Stimulated activated naive CD8-positive, alpha-beta T cell treated with anti-CD3 and anti-CD28 coated beads, Interleukin-15, Interleukin-2, amounts not matched to agents 100 U/mL and 50 U/mL, for 24 hours (primary cell): ENCODE measurements at regions not wholly inside any gene's neighbourhood (a gene's known extent, or its start where the extent isn't known, plus 50 kb on each side); places are given as distances from the start of the nearest gene placed in this dataset.

ENCODE experiments used
- ATAC-seq: fragments of 150-1000 bp; cut with Tn5 transposase; one replicate; pipeline ENCODE4 v1.10.0; 2021
- DNase-seq: peaks from one replicate; pipeline ENCODE4 v3.0.0; 2021

DNA sequence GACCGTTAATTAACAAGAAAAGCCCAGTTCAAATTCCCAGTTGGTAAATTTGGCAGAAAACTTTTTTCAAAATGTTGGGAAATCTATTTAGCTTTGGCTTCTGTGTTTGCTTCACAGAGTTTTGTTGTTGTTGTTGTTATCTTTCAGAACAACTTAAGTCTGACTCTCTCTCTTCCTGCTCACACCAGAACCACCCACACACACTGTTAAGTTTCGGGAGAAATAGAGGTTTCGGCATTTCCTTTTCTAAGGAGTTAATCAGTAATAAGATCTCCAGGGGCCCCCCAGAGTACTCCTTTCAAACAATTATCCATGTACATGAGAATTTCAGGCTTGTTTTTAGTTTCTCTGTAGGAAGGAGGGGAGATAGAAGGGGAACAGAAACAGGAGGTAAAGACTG lies 106.2 kb upstream of the PTCHD1 start:
- ATAC-seq: no peak

DNA sequence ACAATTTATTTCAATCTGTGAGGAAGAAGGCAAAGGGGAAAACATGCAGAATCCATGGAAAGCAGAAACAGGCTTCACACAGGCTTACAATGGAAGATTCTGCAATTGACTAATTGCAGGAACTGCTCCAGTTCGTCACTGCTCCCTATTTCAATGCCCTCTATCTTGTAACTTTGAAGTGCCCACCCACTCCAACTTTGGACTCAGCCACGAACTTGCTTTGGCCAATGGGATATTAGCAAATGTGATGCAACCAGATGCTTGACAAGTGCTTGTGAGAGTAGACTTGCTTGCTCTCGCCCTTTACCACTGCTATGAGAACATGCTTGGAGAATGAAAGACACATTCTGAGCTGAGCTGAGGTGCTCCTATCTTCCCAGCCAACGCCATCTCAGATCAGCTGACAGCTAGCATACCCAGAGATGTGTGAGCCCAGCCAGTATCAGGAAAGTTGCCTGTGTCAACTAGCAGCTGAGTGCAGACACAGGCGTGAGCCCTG lies 105.7 kb upstream of the PTCHD1 start:
- ATAC-seq (no peak), DNase-seq (no peak)

More for the DNA sequence above, 106.2 kb upstream of the PTCHD1 start:
- DNase-seq: no peak

DNA sequence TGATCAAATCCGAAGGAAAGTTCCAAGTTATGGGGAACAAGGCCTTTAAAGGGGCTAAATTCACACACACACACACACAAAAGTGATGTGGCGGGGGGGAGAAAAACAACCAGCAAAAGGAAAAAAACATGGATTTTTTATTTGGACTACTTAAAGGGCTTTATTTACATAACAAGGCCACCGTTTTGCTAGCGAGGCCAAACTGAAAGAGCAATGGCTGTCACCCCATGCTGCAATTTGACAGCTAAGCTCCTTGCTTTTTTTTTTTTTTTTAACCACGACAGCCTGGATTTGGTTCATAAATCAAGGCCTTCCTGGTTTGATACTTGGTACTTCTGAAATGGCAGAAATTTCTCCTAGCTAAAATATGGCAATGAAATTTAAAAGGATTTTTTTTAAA lies 99.6 kb upstream of the PTCHD1 start:
- ATAC-seq (no peak), DNase-seq (no peak)

DNA sequence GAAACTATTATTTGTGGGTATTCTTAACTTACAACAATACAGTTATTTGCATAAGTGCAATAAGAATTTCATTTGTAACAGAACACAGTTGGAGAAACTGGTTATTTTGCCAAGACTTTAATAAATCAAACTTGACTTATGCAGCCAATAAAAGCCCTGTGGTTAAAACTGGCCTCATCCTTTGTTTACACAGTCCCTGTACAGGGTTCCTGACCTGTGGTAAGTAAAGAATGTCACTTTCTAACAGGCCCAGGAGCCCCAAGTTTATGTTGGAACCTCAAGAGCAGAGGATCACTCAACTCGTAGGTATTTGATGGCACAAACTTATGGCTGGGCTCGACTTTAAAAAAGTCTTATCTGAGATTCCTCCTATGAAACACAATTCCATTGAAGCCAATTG lies 88.6 kb upstream of the PTCHD1 start:
- DNase-seq: no peak
- ATAC-seq: no peak

DNA sequence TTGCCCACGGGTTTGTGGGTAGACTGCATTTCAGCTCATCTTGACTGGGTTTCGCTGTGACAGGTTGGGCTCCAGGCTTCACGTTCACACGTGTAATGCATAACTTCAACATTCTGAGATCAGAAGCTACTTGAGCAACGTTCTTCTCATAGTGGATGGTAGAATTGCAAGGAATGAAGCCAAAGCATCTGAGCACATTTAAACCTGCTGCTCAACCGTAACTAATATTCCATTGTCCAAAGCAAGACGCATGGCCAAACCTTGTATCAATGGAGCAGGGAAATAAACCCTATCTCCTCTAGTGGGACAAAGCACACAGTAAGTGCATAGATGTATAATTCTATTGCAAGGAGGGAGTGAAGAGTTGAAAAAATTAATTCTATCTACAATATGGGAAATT lies 86.5 kb upstream of the PTCHD1 start:
- ATAC-seq: no peak

DNA sequence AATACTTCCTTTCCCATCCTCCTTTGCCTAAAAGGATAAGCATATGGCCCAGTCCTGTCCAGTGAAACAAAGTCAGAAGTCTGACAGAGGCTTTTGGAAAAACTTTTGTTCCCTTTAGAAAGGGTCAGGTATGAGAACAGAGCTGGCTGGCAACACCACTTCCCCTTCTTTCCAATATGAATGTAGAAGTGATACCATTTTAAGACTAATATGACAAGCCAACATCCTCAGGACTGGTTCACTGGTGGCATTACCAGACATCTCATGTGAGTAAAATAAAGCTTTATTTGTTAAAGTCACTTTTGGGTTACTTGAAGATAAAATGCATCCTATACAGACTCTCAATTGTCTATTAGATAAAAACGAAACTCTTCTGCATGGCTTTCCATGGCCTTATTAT lies 83.6 kb upstream of the PTCHD1 start:
- ATAC-seq: no peak
- no peak for DNase-seq

More for the DNA sequence above, 86.5 kb upstream of the PTCHD1 start:
- no peak for DNase-seq

DNA sequence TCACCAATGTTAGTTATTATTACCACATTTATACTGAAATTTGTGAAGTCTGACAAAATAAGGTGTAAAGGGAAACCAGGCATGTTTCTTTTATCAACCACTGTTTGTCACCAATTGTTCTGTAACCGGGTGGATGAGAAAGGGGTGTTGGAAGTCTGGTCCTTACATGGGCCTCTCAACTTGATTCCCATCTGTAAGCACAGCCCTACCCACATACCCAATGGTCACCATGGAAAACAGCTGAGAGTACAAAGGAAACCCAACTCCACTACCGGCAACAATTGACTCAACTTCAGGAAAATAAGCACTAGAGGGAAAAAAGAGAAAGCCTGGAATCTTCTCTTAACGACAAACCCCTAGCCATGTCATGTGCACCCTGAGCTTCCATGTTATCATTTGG lies 70.8 kb upstream of the PTCHD1 start:
- DNase-seq: no peak
- ATAC-seq: no peak

DNA sequence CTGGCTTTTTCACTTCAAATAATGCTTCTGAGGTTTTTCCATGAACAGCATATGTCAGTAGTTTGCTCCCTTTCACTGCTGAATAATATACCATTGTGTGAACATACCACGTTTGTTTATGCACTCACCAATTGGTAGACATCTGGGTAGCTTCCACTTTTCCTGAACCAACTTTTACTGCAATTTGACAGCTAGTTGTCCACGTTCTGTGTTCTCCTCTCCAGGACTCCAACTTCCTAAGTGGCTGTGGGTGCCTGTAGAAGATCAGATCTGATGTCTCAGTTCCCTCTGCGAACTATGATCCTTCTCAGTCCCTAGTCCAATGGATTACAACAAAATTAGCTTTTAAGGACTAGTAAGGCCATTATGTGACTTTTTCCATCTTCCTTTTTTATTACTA lies 64.7 kb upstream of the PTCHD1 start:
- no peak for ATAC-seq
- DNase-seq: no peak

DNA sequence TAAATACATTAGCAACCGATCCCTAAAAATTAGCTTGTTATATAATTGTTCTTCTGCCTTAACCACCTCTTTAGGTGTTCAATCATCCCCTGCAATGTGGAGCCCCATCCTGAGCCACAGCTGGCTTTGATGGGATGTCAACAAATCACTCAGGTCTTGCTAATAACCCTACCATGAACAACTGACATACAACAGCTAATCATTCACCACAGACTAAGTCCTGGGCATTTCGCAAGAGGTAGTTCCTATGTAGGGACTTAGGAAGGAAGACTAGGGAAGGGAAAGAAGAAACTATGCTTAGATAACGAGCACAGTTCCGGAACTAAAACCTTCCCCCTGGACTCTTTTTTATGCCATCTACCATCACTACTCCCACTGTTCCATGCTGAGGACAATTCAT lies 63.6 kb upstream of the PTCHD1 start:
- ATAC-seq (no peak), DNase-seq (no peak)

DNA sequence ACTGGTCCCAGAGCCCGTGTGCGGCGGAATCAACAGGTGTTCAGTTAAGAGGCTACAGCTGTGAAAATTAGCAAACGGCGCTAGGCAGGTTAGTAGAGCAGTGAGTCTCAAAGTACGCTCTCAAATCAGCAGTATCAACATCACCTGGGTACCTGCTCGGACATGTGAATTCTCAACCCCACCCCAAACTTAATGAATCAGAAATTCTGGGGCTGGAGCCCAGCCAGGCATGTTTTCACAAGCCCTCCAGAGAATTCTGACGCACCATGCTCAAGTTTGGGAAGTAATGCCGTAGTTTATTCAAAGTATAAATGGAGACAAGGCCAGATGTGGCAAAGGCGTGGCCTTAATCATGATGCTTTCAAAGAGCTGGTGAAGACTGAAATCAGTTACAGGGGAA lies 58.2 kb upstream of the PTCHD1 start:
- ATAC-seq (no peak), DNase-seq (no peak)
